ENCODE measurements at regions not wholly inside any gene's neighbourhood (a gene's known extent, or its start where the extent isn't known, plus 50 kb on each side); places are given as distances from the start of the nearest gene placed in this dataset.

- Histone ChIP-seq H3K4me3 (ENCODE audit: low read length) (no peak overlapping the region), H4K20me1 (ENCODE audit: control insufficient read depth, insufficient read depth, low read depth, low read length) (no peaks in the 10 kb centered on the region), H3K9me3 (ENCODE audit: control insufficient read depth, insufficient read depth, low read length) (peaks cover 19% of the 10 kb centered on the region; the same call in 1 of the 2 replicates), H3K4me2 (ENCODE audit: low read length) (no peak overlapping the region), H3F3A (ENCODE audit: control insufficient read depth, insufficient read depth) (no peaks in the 10 kb centered on the region), H3K9me2 (replicated peaks; ENCODE audit: control insufficient read depth, low read length) (no peaks in the 10 kb centered on the region), H3K4me1 (ENCODE audit: control insufficient read depth, low read length) (no peaks in the 10 kb centered on the region), H3K27me3 (ENCODE audit: control insufficient read depth, low read length) (no peaks in the 10 kb centered on the region), H3K79me2 (ENCODE audit: control insufficient read depth, low read length) (no peaks in the 10 kb centered on the region), H3K36me3 (ENCODE audit: control insufficient read depth, low read length) (no peaks in the 10 kb centered on the region), H3K27ac (ENCODE audit: low read depth, low read length) (no peak overlapping the region)
- TF ChIP-seq CTCF (IDR thresholded peaks at IDR 0.05; ENCODE audit: low read depth, low read length, poor library complexity, severe bottlenecking): no peak
- no peak for TF ChIP-seq EZH2phosphoT487 (IDR thresholded peaks at IDR 0.05; ENCODE audit: borderline replicate concordance, low read length)
Measured at GRCh38 chr6:170208182-170208601, 82.7 kb downstream of the DLL1 start.

GRCh38 chr6:170207586-170208181, 83.2 kb downstream of the DLL1 start:
- Histone ChIP-seq H3K4me2 (ENCODE audit: low read length) (no peak overlapping the region), H3K4me3 (ENCODE audit: low read length) (no peak overlapping the region), H3K9me3 (ENCODE audit: control insufficient read depth, insufficient read depth, low read length) (peaks cover 16% of the 10 kb centered on the region; the same call in 1 of the 2 replicates), H3K27me3 (ENCODE audit: control insufficient read depth, low read length) (no peaks in the 10 kb centered on the region), H3F3A (ENCODE audit: control insufficient read depth, insufficient read depth) (no peaks in the 10 kb centered on the region), H3K4me1 (ENCODE audit: control insufficient read depth, low read length) (no peaks in the 10 kb centered on the region), H3K79me2 (ENCODE audit: control insufficient read depth, low read length) (no peaks in the 10 kb centered on the region), H3K9me2 (replicated peaks; ENCODE audit: control insufficient read depth, low read length) (no peaks in the 10 kb centered on the region), H3K36me3 (ENCODE audit: control insufficient read depth, low read length) (no peaks in the 10 kb centered on the region), H4K20me1 (ENCODE audit: control insufficient read depth, insufficient read depth, low read depth, low read length) (no peaks in the 10 kb centered on the region), H3K27ac (ENCODE audit: low read depth, low read length) (no peak overlapping the region)
- TF ChIP-seq EZH2phosphoT487 (IDR thresholded peaks at IDR 0.05; ENCODE audit: borderline replicate concordance, low read length): no peak

GRCh38 chr6:170206851-170207431, 83.9 kb downstream of the DLL1 start:
- Histone ChIP-seq H3K4me1 (ENCODE audit: control insufficient read depth, low read length) (no peaks in the 10 kb centered on the region), H3K27me3 (ENCODE audit: control insufficient read depth, low read length) (no peaks in the 10 kb centered on the region), H3F3A (ENCODE audit: control insufficient read depth, insufficient read depth) (no peaks in the 10 kb centered on the region), H3K9me2 (replicated peaks; ENCODE audit: control insufficient read depth, low read length) (no peaks in the 10 kb centered on the region), H3K4me3 (ENCODE audit: low read length) (no peak overlapping the region), H3K36me3 (ENCODE audit: control insufficient read depth, low read length) (no peaks in the 10 kb centered on the region), H4K20me1 (ENCODE audit: control insufficient read depth, insufficient read depth, low read depth, low read length) (no peaks in the 10 kb centered on the region), H3K27ac (ENCODE audit: low read depth, low read length) (no peak overlapping the region), H3K9me3 (ENCODE audit: control insufficient read depth, insufficient read depth, low read length) (peaks cover 9% of the 10 kb centered on the region; the same call in 1 of the 2 replicates), H3K79me2 (ENCODE audit: control insufficient read depth, low read length) (no peaks in the 10 kb centered on the region), H3K4me2 (ENCODE audit: low read length) (no peak overlapping the region)
- TF ChIP-seq EZH2phosphoT487 (IDR thresholded peaks at IDR 0.05; ENCODE audit: borderline replicate concordance, low read length): no peak
- no peak for TF ChIP-seq CTCF (IDR thresholded peaks at IDR 0.05; ENCODE audit: low read depth, low read length, poor library complexity, severe bottlenecking)

- Histone ChIP-seq H3K27ac (ENCODE audit: low read depth, low read length) (no peak overlapping the region), H4K20me1 (ENCODE audit: control insufficient read depth, insufficient read depth, low read depth, low read length) (no peaks in the 10 kb centered on the region), H3F3A (ENCODE audit: control insufficient read depth, insufficient read depth) (no peaks in the 10 kb centered on the region), H3K79me2 (ENCODE audit: control insufficient read depth, low read length) (no peaks in the 10 kb centered on the region), H3K4me1 (ENCODE audit: control insufficient read depth, low read length) (no peaks in the 10 kb centered on the region), H3K27me3 (ENCODE audit: control insufficient read depth, low read length) (no peaks in the 10 kb centered on the region), H3K9me3 (ENCODE audit: control insufficient read depth, insufficient read depth, low read length) (peaks cover 8% of the 10 kb centered on the region; the same call in 1 of the 2 replicates), H3K4me2 (ENCODE audit: low read length) (no peak overlapping the region), H3K36me3 (ENCODE audit: control insufficient read depth, low read length) (no peaks in the 10 kb centered on the region), H3K4me3 (ENCODE audit: low read length) (no peak overlapping the region), H3K9me2 (replicated peaks; ENCODE audit: control insufficient read depth, low read length) (no peaks in the 10 kb centered on the region)
- no peak for TF ChIP-seq EZH2phosphoT487 (IDR thresholded peaks at IDR 0.05; ENCODE audit: borderline replicate concordance, low read length)
- TF ChIP-seq CTCF (IDR thresholded peaks at IDR 0.05; ENCODE audit: low read depth, low read length, poor library complexity, severe bottlenecking): no peak
Measured at GRCh38 chr6:170206317-170206621, 84.6 kb downstream of the DLL1 start.
